ENCODE measurements at regions not wholly inside any gene's neighbourhood (a gene's known extent, or its start where the extent isn't known, plus 50 kb on each side); places are given as distances from the start of the nearest gene placed in this dataset.

DNA sequence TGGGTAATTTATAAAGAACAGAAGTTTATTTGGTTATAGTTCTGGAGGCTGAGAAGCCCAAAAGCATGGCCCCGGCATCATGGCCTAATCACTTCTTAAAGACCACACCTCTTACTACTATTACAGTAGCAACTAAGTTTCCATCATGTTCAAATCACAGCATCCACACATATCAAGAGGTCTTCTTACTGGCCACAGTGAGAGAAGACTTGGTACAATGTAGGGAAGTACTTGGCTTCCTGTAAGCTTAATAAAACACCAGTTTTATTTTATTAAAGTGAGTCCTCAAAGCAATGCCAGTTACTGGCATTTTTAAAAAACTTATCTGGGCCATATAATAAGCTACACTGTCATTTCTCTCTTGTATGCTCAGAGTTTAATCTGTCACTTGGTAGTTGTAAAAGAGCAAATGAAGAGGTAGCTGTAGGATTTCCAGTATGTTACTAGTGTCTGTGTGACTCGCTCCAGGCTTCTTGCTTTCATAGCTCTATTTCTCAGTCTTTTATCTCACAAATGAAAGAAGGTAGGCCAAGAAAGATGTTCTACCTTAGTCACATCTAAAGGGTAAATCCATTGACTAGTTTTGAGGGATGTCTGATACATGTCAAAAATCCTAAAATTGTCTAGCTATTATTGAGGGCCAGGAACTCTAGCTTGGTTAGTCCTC lies 159.2 kb upstream of the CPEB2 start:
- DNase-seq (ENCODE audit: low read depth in 4 of 4, low spot score in 2 of 4): no peak

- no peak for DNase-seq (ENCODE audit: low read depth in 4 of 4, low spot score in 2 of 4)
Measured at GRCh38 chr4:14844061-14844460, 158.2 kb upstream of the CPEB2 start.

GRCh38 chr4:14848229-14848628 lies 154.1 kb upstream of the CPEB2 start:
- no peak for DNase-seq (ENCODE audit: low read depth in 4 of 4, low spot score in 2 of 4)

- DNase-seq (ENCODE audit: low read depth in 4 of 4, low spot score in 2 of 4): no peak
Measured at GRCh38 chr4:14850455-14851097, 151.7 kb upstream of the CPEB2 start.

GRCh38 chr4:14853176-14853943 lies 148.9 kb upstream of the CPEB2 start:
- no peak for DNase-seq (ENCODE audit: low read depth in 4 of 4, low spot score in 2 of 4)

DNA sequence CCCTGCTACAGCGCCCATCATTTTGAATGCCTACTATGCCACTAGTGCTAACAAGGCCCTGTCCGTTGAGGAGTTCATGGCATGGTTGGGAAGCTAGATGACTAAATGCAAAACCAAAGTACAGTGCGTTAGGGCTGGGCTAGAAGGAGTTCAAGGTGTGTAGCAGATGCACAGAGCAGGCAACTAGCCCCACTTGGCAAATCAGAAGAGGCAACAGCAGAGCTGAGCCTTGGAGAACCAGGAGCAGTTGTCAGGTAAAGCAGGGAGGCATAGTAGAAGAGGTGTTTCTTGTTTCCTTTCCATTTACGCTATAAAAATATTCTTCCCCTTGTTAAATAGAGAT lies 146.6 kb upstream of the CPEB2 start:
- DNase-seq (ENCODE audit: low read depth in 4 of 4, low spot score in 2 of 4): no peak

- no peak for DNase-seq (ENCODE audit: low read depth in 4 of 4, low spot score in 2 of 4)
Measured at GRCh38 chr4:14856062-14856933, 146.0 kb upstream of the CPEB2 start.

GRCh38 chr4:14856934-14857235 lies 145.4 kb upstream of the CPEB2 start:
- DNase-seq (ENCODE audit: low read depth in 4 of 4, low spot score in 2 of 4): no peak

- no peak for DNase-seq (ENCODE audit: low read depth in 4 of 4, low spot score in 2 of 4)
Measured at GRCh38 chr4:14857475-14857874, 144.8 kb upstream of the CPEB2 start.

DNA sequence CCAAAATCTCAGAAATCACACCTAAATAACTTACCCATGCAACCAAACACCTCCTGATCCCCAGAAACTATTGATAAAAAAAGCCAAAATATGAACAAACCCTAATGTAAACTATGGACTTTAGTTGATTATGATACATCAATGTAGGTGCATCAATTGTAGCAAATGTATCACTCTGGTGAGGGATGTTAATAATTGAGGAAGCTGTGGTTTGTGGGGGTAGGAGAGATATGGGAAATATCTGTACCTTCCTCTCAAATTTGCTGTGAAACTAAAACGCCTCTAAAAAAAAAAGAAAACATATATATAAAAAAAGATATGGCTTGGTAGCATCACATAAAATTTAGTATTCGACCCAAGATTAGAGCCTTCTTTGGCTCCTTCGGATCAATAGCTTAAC lies 144.3 kb upstream of the CPEB2 start:
- no peak for DNase-seq (ENCODE audit: low read depth in 4 of 4, low spot score in 2 of 4)

DNA sequence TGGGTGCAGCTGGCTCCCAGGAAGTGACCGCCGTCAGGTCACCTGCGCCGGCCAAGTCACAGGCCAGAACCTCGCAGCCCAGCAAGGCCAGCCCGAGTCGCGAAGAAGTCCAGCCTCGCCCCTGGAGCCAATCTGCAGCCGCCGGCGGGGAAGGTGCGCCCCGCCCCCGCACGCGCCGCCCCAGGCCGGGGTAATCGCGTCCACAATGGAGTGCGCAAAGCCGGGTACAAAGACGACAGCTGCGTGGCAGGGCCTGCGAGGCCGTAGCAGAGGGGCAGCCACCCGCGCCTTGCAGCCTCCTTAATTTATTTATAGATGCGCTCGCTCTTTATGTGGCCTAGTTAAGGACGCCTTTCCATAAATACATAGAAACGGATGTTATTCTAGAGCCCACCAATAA lies 139.4 kb upstream of the CPEB2 start:
- DNase-seq (ENCODE audit: low read depth in 4 of 4, low spot score in 2 of 4): no peak

DNA sequence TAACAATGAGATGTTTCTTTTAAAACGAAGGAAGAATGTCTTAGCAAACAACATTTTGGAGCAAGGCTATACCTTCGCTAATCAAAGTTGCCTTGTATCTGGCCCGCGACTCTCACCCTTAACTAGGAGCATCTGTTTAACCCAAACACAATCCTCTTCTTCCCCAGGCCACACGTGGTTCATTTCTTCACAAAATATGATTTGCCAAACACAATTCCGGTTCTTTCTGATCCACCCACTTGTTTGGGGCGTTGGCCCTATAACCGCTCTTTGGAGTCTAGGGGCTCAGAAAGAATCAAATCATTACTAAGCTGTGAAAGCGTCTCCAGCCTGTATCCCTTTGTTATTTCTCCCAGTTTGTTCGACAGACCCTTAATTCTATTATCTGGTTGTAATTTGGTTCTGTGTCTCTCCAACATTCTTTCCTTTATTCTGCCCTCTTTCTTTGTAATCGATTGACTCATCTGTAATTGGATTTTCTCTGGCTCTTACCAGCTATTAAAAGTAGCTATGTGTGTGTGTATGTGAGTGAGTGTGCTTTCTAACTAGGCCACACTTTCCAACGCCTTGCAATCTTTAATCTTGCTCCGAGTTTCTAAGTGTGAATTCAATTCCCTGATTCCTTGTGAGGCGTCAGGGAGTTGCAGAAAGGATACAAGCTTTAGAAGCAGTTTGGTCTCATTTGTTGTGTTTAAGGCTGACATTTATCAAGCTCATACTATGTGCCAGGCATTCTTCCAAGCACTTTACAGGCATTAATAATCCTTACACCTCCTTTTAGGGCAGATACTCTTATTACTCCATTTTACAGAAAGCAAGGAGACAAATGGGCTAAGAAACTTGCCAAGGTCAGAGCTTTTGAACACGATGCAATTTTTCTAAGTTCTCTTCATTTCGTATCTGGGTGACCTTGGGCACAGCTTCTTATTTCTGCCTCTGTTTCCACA lies 138.6 kb upstream of the CPEB2 start:
- DNase-seq (ENCODE audit: low read depth in 4 of 4, low spot score in 2 of 4): no peak

GRCh38 chr4:14864365-14865030 lies 137.8 kb upstream of the CPEB2 start:
- no peak for DNase-seq (ENCODE audit: low read depth in 4 of 4, low spot score in 2 of 4)

GRCh38 chr4:14865031-14865366 lies 137.3 kb upstream of the CPEB2 start:
- DNase-seq (ENCODE audit: low read depth in 4 of 4, low spot score in 2 of 4): no peak

DNA sequence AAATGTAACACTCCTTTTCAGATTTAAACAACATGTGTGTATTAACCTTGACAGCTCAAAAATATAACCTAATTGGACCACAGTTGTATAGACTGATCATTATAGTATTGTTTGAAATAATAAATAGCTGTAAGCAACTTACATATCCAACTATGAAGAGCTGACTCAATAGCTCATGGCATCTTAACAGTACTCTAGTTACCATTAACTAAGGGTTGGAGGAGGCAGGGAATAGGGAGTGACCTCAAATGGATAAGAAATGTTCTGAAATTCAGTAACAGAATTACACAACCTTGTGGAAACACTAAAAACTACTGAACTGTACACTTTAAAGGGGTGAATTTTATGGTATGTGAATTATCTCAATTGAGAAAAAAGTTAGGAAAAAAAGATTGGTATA lies 136.5 kb upstream of the CPEB2 start:
- DNase-seq (ENCODE audit: low read depth in 4 of 4, low spot score in 2 of 4): no peak

- DNase-seq (ENCODE audit: low read depth in 4 of 4, low spot score in 2 of 4): no peak
Measured at GRCh38 chr4:14867847-14868246, 134.4 kb upstream of the CPEB2 start.

GRCh38 chr4:14868426-14869395 lies 133.6 kb upstream of the CPEB2 start:
- no peak for DNase-seq (ENCODE audit: low read depth in 4 of 4, low spot score in 2 of 4)

DNA sequence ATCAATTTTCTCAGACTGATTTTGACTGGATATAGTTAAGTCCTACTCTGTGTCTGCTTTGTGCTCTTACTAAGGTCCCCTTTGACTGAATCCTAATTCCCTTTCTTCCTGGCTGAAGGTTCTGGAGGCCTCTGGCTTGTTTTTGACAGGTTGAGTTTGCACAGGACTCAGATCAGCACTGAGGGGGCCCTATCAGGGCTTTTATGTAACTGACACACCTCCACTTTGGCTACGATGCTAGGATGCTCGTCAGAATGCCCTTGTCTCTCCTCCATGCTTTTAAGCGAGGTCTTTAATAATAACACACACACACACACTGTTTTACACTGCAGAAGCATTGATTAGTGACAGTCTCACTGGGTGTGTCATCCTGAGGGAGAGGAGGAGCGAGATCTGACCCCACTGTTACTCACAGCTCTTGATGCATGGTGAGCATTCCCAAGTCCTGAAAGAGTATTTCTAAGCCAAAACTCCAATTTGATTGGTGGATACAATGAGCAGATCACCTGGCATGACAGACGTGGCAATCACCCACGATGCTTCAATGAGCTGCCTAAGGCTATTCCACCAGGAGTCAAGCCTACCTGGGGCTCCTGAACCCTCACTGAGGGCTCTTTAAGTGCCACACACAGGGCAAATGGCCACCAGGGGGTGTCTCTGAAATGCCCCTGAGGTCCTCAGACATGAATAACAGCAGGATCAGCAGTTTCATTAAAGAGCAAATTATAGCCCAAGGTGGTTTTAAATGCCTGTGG lies 130.4 kb upstream of the CPEB2 start:
- DNase-seq (ENCODE audit: low read depth in 4 of 4, low spot score in 2 of 4): no peak

Measured in left renal cortex interstitium (tissue), 4 donors.